Jurkat, Clone E6-1 (cell line): ENCODE measurements at regions not wholly inside any gene's neighbourhood (a gene's known extent, or its start where the extent isn't known, plus 50 kb on each side); places are given as distances from the start of the nearest gene placed in this dataset.

Experiments used
- DNase-seq: peaks from one replicate; pipeline ENCODE4 v3.0.0-alpha.2; 2011; ENCODE audit warnings: low read depth, low spot score
- H3K4me3 ChIP-seq: 2 replicates; pipeline ENCODE4 v1.5.1; 2011; ENCODE audit warnings: mild to moderate bottlenecking, low read length, control low read depth, moderate library complexity

GRCh38 chr1:204736836-204737235 lies 51.3 kb upstream of the LRRN2 start:
- no peak overlapping the region for H3K4me3 ChIP-seq
- no peak for DNase-seq

DNA sequence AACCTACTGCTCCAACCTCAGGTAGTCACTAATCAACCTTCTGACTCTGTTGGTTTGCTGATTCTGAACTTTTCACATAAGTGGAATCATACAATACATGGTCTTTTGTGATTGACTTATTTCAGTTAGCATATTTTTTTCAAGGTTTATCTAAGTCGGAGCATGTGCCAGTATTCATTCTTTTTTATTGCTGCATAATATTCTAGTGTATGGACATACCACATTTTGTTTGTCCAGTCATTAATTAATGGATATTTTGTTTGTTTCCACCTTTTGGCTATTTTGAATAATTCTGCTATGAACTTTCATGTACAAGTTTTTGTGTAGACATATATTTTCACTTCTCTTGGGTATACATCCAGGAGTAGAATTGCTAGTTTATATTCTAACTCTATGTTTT lies 53.0 kb upstream of the LRRN2 start:
- no peak overlapping the region for H3K4me3 ChIP-seq
- DNase-seq: no peak

DNA sequence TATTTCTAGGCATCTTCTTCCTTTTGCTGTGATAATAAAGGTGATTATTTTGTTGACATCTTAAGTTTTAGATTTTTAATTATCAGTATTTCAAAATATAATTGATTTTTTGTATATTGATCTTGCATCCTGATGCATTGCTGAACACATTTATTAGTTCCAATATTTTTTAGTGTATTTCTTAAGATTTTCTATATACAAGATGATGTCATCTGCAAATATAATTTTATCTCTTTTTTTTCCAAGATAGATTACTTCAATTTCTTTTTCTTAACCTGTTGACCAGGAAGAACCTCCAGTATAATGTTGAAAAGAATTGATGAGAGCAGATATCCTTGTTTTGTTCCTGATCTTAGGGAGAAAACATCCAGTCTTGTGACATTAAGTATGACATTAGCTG lies 54.8 kb upstream of the LRRN2 start:
- no peak for DNase-seq
- no peak overlapping the region for H3K4me3 ChIP-seq

DNA sequence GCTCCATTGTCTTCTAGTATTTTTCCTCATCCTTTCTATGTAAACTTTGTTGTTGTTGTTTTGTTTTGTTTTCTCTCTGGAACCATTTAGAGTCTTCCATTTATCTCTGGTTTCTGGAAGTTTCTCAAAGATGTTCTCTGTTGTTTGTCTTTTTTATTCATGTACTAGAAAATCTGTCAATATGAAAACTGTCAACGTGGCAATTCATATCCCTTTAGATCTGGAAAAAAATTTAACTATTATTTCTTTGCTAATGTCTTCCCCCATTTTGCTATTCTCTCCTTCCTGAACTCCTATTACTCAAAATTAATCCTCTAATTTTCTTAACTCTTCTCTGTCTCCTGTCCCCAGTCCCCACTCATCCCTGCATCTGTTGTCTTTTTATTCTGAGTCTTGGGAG lies 55.9 kb upstream of the LRRN2 start:
- no peak for DNase-seq
- H3K4me3 ChIP-seq: no peak overlapping the region

DNA sequence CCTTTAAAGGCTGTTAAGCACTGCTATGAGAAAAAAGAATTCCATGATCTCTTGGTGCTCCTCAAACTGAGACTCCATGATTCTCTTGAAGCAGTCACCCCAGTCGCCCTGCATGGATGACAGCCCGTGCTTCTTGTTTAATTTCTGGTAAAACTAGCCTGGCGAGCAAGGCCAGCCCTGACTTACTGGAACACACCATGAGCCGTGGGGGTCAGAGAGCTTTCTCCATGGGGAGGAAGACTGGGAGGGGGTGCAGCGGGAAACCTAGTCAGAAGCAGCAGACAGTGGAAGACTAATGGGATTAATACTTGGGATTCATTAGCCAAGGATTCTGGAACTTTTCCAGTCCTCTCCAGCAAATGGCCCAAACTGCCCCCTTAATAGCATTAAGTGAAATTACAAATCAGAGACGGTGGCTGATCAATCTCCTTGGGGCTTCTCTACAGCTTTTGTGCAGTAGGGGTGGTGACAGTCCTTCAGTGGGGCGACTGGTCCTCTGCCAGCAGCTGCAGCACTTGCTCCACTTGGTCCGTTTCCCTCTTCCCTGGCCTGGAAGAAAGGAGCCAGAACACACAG lies 57.2 kb upstream of the LRRN2 start:
- no peak for DNase-seq
- H3K4me3 ChIP-seq: no peak overlapping the region

- no peak overlapping the region for H3K4me3 ChIP-seq
- DNase-seq: no peak
Measured at GRCh38 chr1:204744107-204744779, 58.7 kb upstream of the LRRN2 start.

DNA sequence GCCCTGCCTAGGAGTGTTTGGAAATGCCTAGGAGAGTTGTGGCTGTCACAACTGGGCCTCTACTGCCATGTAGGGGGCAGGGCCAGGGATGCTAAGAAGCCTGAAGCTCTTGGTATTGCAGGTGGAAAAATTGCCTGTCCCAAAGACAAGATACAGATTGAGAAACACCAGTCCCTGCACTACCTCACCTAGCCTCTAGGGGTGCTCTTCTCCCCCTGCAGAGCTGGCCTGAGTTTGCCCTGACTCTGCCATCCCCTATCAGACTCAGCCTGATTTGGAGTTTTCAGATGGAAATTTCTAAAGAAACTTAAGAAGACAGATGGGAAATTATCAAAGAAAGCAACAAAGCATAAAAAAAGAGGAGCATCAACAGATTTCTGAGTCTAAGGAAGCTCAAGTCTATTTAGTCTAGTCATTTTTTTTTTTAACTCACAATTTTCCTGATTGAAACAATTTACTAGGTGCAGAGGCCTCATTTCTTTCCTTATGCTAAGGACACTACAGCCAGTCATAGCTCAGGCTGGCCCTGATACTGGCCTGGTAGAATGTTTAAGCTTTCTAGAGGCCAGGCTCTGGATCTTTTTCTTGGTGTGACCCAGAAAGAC lies 61.4 kb upstream of the LRRN2 start:
- DNase-seq: peak; percentile 53
- H3K4me3 ChIP-seq: no peak overlapping the region

DNA sequence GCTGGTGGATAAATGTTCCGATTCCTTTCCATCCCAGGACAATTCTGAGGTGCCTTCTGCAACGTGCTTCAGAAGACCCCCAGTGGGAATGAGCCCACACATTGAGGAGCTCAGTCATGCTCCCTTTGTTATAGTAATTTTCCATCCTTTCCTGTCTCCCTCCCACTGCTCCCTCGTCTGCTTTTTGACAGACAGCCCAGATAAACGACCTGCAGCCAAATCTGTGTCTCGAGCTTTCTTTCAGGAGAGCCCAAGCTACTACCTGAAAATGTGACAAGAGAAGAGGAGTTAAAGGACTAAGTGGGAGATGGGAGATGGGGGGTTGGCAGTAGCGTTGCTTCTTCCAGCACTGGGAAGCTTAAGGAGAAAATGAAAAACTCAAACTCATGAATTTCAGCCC lies 65.9 kb upstream of the LRRN2 start:
- no peak for DNase-seq
- no peak overlapping the region for H3K4me3 ChIP-seq

DNA sequence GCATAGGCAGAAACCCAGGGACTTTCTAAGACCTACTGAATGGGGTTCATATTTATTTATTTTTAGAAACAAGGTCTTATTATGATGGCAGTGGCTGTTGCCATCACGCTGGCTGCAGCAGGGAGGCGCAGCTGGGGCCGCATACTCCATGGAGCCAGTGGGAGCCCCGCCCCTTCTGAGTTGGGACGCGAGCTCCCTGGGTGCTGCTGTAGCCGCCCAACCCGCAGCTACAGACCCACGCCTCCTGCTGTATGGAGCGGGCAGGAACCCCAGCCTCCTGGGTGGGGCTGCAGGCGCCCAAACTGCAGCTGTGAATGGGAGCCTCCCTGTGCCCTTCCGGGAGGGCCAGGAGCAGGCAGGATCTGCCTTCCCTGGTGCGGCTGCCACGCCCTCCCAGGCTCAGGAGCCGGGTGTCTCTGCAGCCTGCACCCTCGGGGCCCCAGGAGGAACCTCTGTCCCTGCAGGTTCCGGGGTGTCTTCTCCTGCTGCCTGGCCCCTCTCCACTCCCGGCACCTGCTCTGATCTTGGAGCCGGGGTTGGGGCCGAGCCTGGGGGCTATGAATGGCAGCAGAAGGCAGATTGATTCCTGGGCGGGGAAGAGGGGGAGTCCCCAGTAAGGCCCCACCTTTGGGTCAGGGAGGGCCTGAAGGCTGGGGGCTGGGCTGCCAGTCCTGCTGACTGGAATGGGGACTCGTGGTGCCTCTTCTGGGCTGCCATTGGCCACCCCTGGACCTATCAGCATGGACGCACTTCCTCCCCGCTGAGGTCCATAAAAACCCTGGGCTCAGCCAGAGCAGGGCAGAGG lies 66.5 kb upstream of the LRRN2 start:
- no peak for DNase-seq
- H3K4me3 ChIP-seq: no peak overlapping the region

DNA sequence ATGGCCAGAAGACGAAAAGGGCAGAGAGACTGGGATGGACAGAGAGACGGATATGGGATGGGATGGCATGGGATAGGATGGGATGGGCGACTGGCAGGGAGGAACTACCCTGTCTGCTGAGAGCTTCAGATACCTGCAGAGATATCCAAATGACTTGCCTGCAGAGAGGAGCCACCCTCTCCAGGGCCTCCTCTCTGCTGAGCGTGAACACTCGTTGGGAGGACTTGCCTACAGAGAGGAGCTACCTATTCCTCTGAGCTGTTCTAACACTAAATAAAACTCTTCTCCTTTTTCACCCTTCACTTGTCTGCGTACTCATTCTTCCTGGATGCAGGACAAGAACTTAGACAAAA lies 67.1 kb upstream of the LRRN2 start:
- DNase-seq: no peak

DNA sequence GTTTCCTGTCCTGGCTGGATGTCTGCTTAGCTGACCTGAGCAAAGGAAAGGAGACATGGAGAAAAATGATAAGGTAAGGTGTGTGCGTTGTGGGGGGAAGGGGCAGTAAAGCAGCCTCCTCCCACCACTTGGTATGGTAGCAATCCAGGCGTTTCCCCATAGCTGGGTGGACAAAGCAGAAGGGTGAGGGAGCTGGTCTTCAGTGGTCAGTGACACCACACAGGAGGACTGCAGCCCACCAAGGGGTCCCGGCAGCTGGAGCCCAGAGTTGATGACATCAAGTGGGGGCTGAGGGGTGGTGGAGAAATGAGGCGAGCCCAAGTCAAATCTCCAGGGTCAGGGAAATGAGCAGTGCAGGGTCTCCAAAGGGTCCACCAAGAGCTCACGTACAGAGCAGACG lies 69.3 kb upstream of the LRRN2 start:
- H3K4me3 ChIP-seq: no peak overlapping the region

More for the DNA sequence above, 67.1 kb upstream of the LRRN2 start:
- no peak overlapping the region for H3K4me3 ChIP-seq

GRCh38 chr1:204756349-204756748 lies 70.8 kb upstream of the LRRN2 start:
- DNase-seq: no peak
- H3K4me3 ChIP-seq: no peak overlapping the region

More for the DNA sequence above, 69.3 kb upstream of the LRRN2 start:
- DNase-seq: no peak

GRCh38 chr1:204756811-204757210 lies 71.3 kb upstream of the LRRN2 start:
- no peak overlapping the region for H3K4me3 ChIP-seq

DNA sequence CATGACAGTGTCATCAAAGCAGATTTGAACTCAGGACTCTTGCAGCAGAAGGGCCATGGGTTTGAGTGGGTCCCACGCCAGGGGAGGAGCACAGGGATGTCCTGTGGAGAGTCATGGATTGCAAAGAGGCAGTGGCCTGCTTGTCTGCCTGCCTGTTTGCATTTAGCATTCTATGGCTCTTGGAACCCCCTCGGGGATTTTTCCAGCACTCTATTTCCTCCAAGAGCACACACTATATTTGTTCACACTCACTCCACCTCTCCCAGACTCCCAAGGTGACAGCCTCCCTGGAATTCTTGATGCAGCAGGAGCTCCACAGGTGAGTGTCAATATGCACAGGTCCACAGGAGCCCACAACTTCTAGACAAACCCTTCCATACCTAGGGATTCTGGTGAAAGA lies 73.1 kb upstream of the LRRN2 start:
- DNase-seq: no peak
- no peak overlapping the region for H3K4me3 ChIP-seq

More at GRCh38 chr1:204756811-204757210, 71.3 kb upstream of the LRRN2 start:
- DNase-seq: no peak

- H3K4me3 ChIP-seq: no peak overlapping the region
- no peak for DNase-seq
Measured at GRCh38 chr1:204760350-204760749, 74.8 kb upstream of the LRRN2 start.

DNA sequence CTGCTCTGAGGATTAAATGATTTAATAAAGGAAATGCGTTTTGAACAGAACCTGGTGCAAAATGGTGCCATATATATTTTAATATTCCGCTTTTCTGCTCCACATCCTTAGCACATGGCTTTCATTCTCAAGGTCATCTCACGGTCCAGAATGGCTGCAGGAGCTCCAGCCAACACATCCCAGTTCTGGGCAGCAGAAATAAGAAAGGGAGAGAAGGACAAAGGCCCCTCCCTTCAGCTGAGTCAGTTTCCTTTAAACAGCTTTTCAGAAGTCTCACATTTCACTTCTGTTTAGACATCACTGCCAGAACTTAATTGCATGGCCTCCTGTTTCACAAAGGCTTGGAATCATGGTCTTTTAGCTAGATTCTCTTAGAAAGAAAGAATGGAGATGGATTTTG lies 75.2 kb upstream of the LRRN2 start:
- DNase-seq: no peak
- no peak overlapping the region for H3K4me3 ChIP-seq

- peak overlapping the region; percentile 40 for H3K4me3 ChIP-seq
- peak; percentile 58 for DNase-seq
Measured at GRCh38 chr1:204763773-204764427, 78.4 kb upstream of the LRRN2 start.

GRCh38 chr1:204769997-204770396 lies 84.5 kb upstream of the LRRN2 start:
- DNase-seq: no peak

GRCh38 chr1:204771358-204771757 lies 85.8 kb upstream of the LRRN2 start:
- no peak overlapping the region for H3K4me3 ChIP-seq

More at GRCh38 chr1:204769997-204770396, 84.5 kb upstream of the LRRN2 start:
- no peak overlapping the region for H3K4me3 ChIP-seq

GRCh38 chr1:204773246-204773645 lies 87.7 kb upstream of the LRRN2 start:
- H3K4me3 ChIP-seq: no peak overlapping the region
- no peak for DNase-seq

More at GRCh38 chr1:204771358-204771757, 85.8 kb upstream of the LRRN2 start:
- no peak for DNase-seq
